ENCODE measurements at regions not wholly inside any gene's neighbourhood (a gene's known extent, or its start where the extent isn't known, plus 50 kb on each side); places are given as distances from the start of the nearest gene placed in this dataset.

GRCh38 chr14:97456462-97456861 is 659.3 kb downstream of the VRK1 start:
- FAIRE-seq (no peak), DNase-seq (ENCODE audit: low spot score) (no peak), ATAC-seq (no peak)
- no peaks in the 10 kb centered on the region for H4K20me1 ChIP-seq (ENCODE audit: insufficient read depth, low read length)
- no peak overlapping the region for H3K4me3 ChIP-seq (replicated peaks in 1 of 3; ENCODE audit: insufficient read depth in 1 of 3, low read depth in 2 of 3, low read length in 3 of 3)
- intact Hi-C loops (cut with micrococcal nuclease; ENCODE audit: unreplicated experiment) (no loop called here), in situ Hi-C loops (cut with HindIII; ENCODE audit: extremely low pct_ligation_motif_present, low pct_unique_long_range_greater_than_20kb) (no loop called here)
- H3K27ac ChIP-seq (ENCODE audit: extremely low read length, insufficient read depth, low read length), result no peak overlapping the region
- no peak overlapping the region for H3K9ac ChIP-seq (ENCODE audit: insufficient read depth, low read depth, low read length)
- CTCF ChIA-PET (ENCODE audit: low intra/inter-chr PET ratio, low total read pairs), result no interaction called here
- WGBS (ENCODE audit: low lambda C conversion rate), result 5% methylated on average over 9 of the region's 9 CpGs
- H3K4me1 ChIP-seq (ENCODE audit: insufficient read depth, low read length), result no peaks in the 10 kb centered on the region
- no peaks in the 10 kb centered on the region for H3K36me3 ChIP-seq (replicated peaks in 1 of 2; ENCODE audit: control insufficient read depth in 1 of 2, insufficient read depth in 2 of 2, low read length in 2 of 2)
- POLR2A ChIA-PET, result no interaction called here
- no TSS peak for BruUV-seq (replicated peaks)
- H3K9me3 ChIP-seq (ENCODE audit: low read length), result peaks cover 82% of the 10 kb centered on the region
- H2AFZ ChIP-seq (ENCODE audit: low read length), result no peak overlapping the region
- H3K79me2 ChIP-seq (ENCODE audit: insufficient read depth, low read length), result no peaks in the 10 kb centered on the region
- no peaks in the 10 kb centered on the region for H3K27me3 ChIP-seq (ENCODE audit: control insufficient read depth in 1 of 2, insufficient read depth in 2 of 2, low read length in 2 of 2)
- H3K4me2 ChIP-seq (ENCODE audit: low read depth, low read length), result no peak overlapping the region
- no peak for TF ChIP-seq ZNF691 (CRISPR knock-in tag; IDR thresholded peaks at IDR 0.05; ENCODE audit: borderline replicate concordance, low read depth)
- no peak for TF ChIP-seq ZNF343 (CRISPR knock-in tag; IDR thresholded peaks at IDR 0.05)

GRCh38 chr14:97456958-97457357 is 659.8 kb downstream of the VRK1 start:
- BruUV-seq (replicated peaks), result no TSS peak
- H3K79me2 ChIP-seq (ENCODE audit: insufficient read depth, low read length), result no peaks in the 10 kb centered on the region
- DNase-seq (ENCODE audit: low spot score) (no peak), ATAC-seq (no peak), FAIRE-seq (no peak)
- WGBS (ENCODE audit: low lambda C conversion rate), result 5% methylated on average over 2 of the region's 4 CpGs
- H3K4me2 ChIP-seq (ENCODE audit: low read depth, low read length), result no peak overlapping the region
- POLR2A ChIA-PET, result no interaction called here
- no peaks in the 10 kb centered on the region for H4K20me1 ChIP-seq (ENCODE audit: insufficient read depth, low read length)
- H3K9ac ChIP-seq (ENCODE audit: insufficient read depth, low read depth, low read length), result no peak overlapping the region
- no peaks in the 10 kb centered on the region for H3K36me3 ChIP-seq (replicated peaks in 1 of 2; ENCODE audit: control insufficient read depth in 1 of 2, insufficient read depth in 2 of 2, low read length in 2 of 2)
- CTCF ChIA-PET (ENCODE audit: low intra/inter-chr PET ratio, low total read pairs), result no interaction called here
- no peak overlapping the region for H3K27ac ChIP-seq (ENCODE audit: extremely low read length, insufficient read depth, low read length)
- TF ChIP-seq CEBPB (IDR thresholded peaks at IDR 0.05; ENCODE audit: borderline replicate concordance, low read depth, low read length), result no peak
- TF ChIP-seq ZNF589 (CRISPR knock-in tag; conservative IDR thresholded peaks at IDR 0.05), result no peak
- no peaks in the 10 kb centered on the region for H3K27me3 ChIP-seq (ENCODE audit: control insufficient read depth in 1 of 2, insufficient read depth in 2 of 2, low read length in 2 of 2)
- peaks cover 82% of the 10 kb centered on the region for H3K9me3 ChIP-seq (ENCODE audit: low read length)
- H3K4me1 ChIP-seq (ENCODE audit: insufficient read depth, low read length), result no peaks in the 10 kb centered on the region
- H2AFZ ChIP-seq (ENCODE audit: low read length), result no peak overlapping the region
- no peak overlapping the region for H3K4me3 ChIP-seq (replicated peaks in 1 of 3; ENCODE audit: insufficient read depth in 1 of 3, low read depth in 2 of 3, low read length in 3 of 3)
- in situ Hi-C loops (cut with HindIII; ENCODE audit: extremely low pct_ligation_motif_present, low pct_unique_long_range_greater_than_20kb), result no loop called here
- intact Hi-C loops (cut with micrococcal nuclease; ENCODE audit: unreplicated experiment), result no loop called here

All from HepG2 (cell line).